ENCODE measurements at regions not wholly inside any gene's neighbourhood (a gene's known extent, or its start where the extent isn't known, plus 50 kb on each side); places are given as distances from the start of the nearest gene placed in this dataset.

- Histone ChIP-seq H3K4me1 (no peaks in the 10 kb centered on the region), H3K27me3 (no peaks in the 10 kb centered on the region), H3K27ac (no peak overlapping the region), H3K4me3 (no peak overlapping the region), H3K36me3 (replicated peaks in 1 of 2; ENCODE audit: insufficient read depth in 1 of 2, low read depth in 2 of 2) (no peaks in the 10 kb centered on the region), H3K9me3 (no peaks in the 10 kb centered on the region)
- TF ChIP-seq, protein P1, sequence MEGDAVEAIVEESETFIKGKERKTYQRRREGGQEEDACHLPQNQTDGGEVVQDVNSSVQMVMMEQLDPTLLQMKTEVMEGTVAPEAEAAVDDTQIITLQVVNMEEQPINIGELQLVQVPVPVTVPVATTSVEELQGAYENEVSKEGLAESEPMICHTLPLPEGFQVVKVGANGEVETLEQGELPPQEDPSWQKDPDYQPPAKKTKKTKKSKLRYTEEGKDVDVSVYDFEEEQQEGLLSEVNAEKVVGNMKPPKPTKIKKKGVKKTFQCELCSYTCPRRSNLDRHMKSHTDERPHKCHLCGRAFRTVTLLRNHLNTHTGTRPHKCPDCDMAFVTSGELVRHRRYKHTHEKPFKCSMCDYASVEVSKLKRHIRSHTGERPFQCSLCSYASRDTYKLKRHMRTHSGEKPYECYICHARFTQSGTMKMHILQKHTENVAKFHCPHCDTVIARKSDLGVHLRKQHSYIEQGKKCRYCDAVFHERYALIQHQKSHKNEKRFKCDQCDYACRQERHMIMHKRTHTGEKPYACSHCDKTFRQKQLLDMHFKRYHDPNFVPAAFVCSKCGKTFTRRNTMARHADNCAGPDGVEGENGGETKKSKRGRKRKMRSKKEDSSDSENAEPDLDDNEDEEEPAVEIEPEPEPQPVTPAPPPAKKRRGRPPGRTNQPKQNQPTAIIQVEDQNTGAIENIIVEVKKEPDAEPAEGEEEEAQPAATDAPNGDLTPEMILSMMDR (IDR thresholded peaks at IDR 0.05): no peak
- no peak for TF ChIP-seq POLR2A (IDR thresholded peaks at IDR 0.05)
- DNase-seq: no peak
- intact Hi-C loops (cut with DNase I): no loop called here
- no peak for ATAC-seq
Measured at GRCh38 chr12:115847398-115847797, 430.1 kb downstream of the MED13L start.

GRCh38 chr12:115846516-115846915, 431.0 kb downstream of the MED13L start:
- 40 to 43% methylated on average over 4 of the region's 4 CpGs for WGBS, 2 donors
- TF ChIP-seq, protein P1 (IDR thresholded peaks at IDR 0.05): no peak
- no peak for TF ChIP-seq POLR2A (IDR thresholded peaks at IDR 0.05)
- intact Hi-C loops (cut with DNase I): no loop called here
- H3K27ac ChIP-seq: no peak overlapping the region
- H3K36me3 ChIP-seq (replicated peaks in 1 of 2; ENCODE audit: insufficient read depth in 1 of 2, low read depth in 2 of 2): no peaks in the 10 kb centered on the region
- H3K4me1 ChIP-seq: no peaks in the 10 kb centered on the region
- no peak for ATAC-seq
- no peak for DNase-seq
- H3K4me3 ChIP-seq: no peak overlapping the region
- H3K9me3 ChIP-seq: no peaks in the 10 kb centered on the region
- H3K27me3 ChIP-seq: no peaks in the 10 kb centered on the region

GRCh38 chr12:115840159-115840558, 437.3 kb downstream of the MED13L start:
- Histone ChIP-seq H3K27ac (no peak overlapping the region), H3K9me3 (no peaks in the 10 kb centered on the region), H3K27me3 (no peaks in the 10 kb centered on the region), H3K4me1 (no peaks in the 10 kb centered on the region), H3K4me3 (no peak overlapping the region), H3K36me3 (replicated peaks in 1 of 2; ENCODE audit: insufficient read depth in 1 of 2, low read depth in 2 of 2) (no peaks in the 10 kb centered on the region)
- ATAC-seq (no peak), DNase-seq (no peak)
- no peak for TF ChIP-seq POLR2A (IDR thresholded peaks at IDR 0.05)
- TF ChIP-seq, protein P1 (IDR thresholded peaks at IDR 0.05): no peak
- intact Hi-C loops (cut with DNase I): no loop called here
- WGBS, 2 donors: 38 to 67% methylated on average over 5 to 10 of the region's 10 CpGs

- Histone ChIP-seq H3K27me3 (no peaks in the 10 kb centered on the region), H3K4me3 (no peak overlapping the region), H3K9me3 (no peaks in the 10 kb centered on the region), H3K27ac (no peak overlapping the region), H3K4me1 (no peaks in the 10 kb centered on the region), H3K36me3 (replicated peaks in 1 of 2; ENCODE audit: insufficient read depth in 1 of 2, low read depth in 2 of 2) (no peaks in the 10 kb centered on the region)
- 29 to 32% methylated on average over 1 of the region's 1 CpG for WGBS, 2 donors
- TF ChIP-seq, protein P1 (IDR thresholded peaks at IDR 0.05): no peak
- no peak for TF ChIP-seq POLR2A (IDR thresholded peaks at IDR 0.05)
- ATAC-seq: no peak
- intact Hi-C loops (cut with DNase I): no loop called here
- DNase-seq: no peak
Measured at GRCh38 chr12:115838952-115839351, 438.5 kb downstream of the MED13L start.

- WGBS, 2 donors: 78 to 83% methylated on average over 2 of the region's 2 CpGs
- TF ChIP-seq, protein P1 (IDR thresholded peaks at IDR 0.05): no peak
- no peak for TF ChIP-seq POLR2A (IDR thresholded peaks at IDR 0.05)
- H3K4me3 ChIP-seq: no peak overlapping the region
- no peaks in the 10 kb centered on the region for H3K36me3 ChIP-seq (replicated peaks in 1 of 2; ENCODE audit: insufficient read depth in 1 of 2, low read depth in 2 of 2)
- no peak for ATAC-seq
- no peaks in the 10 kb centered on the region for H3K27me3 ChIP-seq
- H3K27ac ChIP-seq: no peak overlapping the region
- no peak for DNase-seq
- no peaks in the 10 kb centered on the region for H3K9me3 ChIP-seq
- no peaks in the 10 kb centered on the region for H3K4me1 ChIP-seq
- intact Hi-C loops (cut with DNase I): no loop called here
Measured at GRCh38 chr12:115837220-115837619, 440.3 kb downstream of the MED13L start.
